GM12874 (cell line): ENCODE measurements at regions not wholly inside any gene's neighbourhood (a gene's known extent, or its start where the extent isn't known, plus 50 kb on each side); places are given as distances from the start of the nearest gene placed in this dataset.

ENCODE experiments used
- CTCF ChIP-seq: IDR thresholded peaks from 2 replicates; pipeline ENCODE4 v1.5.1; 2011; ENCODE audit warnings: low read depth, mild to moderate bottlenecking, control low read depth, low read length, moderate library complexity; ENCODE audit not compliant: insufficient read depth

GRCh38 chr12:93146263-93146939, 217.3 kb upstream of the EEA1 start:
- TF ChIP-seq CTCF: no peak

- no peak for TF ChIP-seq CTCF
These were observed 217.9 kb upstream of the EEA1 start for GRCh38 chr12:93146970-93147369.

GRCh38 chr12:93148412-93148811, 219.3 kb upstream of the EEA1 start:
- TF ChIP-seq CTCF: no peak

GRCh38 chr12:93149229-93149628, 220.1 kb upstream of the EEA1 start:
- TF ChIP-seq CTCF: no peak

- TF ChIP-seq CTCF: no peak
These were observed 222.1 kb upstream of the EEA1 start for GRCh38 chr12:93151079-93151762.

GRCh38 chr12:93152617-93153016, 223.5 kb upstream of the EEA1 start:
- no peak for TF ChIP-seq CTCF

GRCh38 chr12:93153321-93153720, 224.2 kb upstream of the EEA1 start:
- TF ChIP-seq CTCF: no peak
